ENCODE measurements at regions not wholly inside any gene's neighbourhood (a gene's known extent, or its start where the extent isn't known, plus 50 kb on each side); places are given as distances from the start of the nearest gene placed in this dataset.

- POLR2A ChIA-PET, result no interaction called here
- CTCF ChIA-PET, result no interaction called here
- Histone ChIP-seq H3K4me1 (ENCODE audit: control insufficient read depth, insufficient read depth, low read length) (no peaks in the 10 kb centered on the region), H3K36me3 (ENCODE audit: control insufficient read depth in 2 of 2, insufficient read depth in 1 of 2, low read length in 2 of 2) (no peaks in the 10 kb centered on the region), H3K9me3 (ENCODE audit: control insufficient read depth, insufficient read depth, low read depth, low read length) (no peaks in the 10 kb centered on the region), H3K4me3 (ENCODE audit: low read depth, low read length) (no peak overlapping the region), H3K27ac (ENCODE audit: extremely low read depth, low read depth, low read length) (no peak overlapping the region)
- TF ChIP-seq ZNF354C (tag by site-specific recombination; IDR thresholded peaks at IDR 0.05; ENCODE audit: borderline replicate concordance, low read depth) (no peak), ZFP3 (tag by site-specific recombination; IDR thresholded peaks at IDR 0.05; ENCODE audit: low read depth) (no peak), ZNF26 (tag by site-specific recombination; IDR thresholded peaks at IDR 0.05) (no peak), ZNF423 (tag by site-specific recombination; IDR thresholded peaks at IDR 0.05) (no peak), ZIC2 (tag by site-specific recombination; IDR thresholded peaks at IDR 0.05) (no peak), PRDM6 (tag by site-specific recombination; IDR thresholded peaks at IDR 0.05) (no peak), ZNF24 (tag by site-specific recombination; IDR thresholded peaks at IDR 0.05) (no peak), PRDM10 (tag by site-specific recombination; IDR thresholded peaks at IDR 0.05) (no peak), SETDB1 (IDR thresholded peaks at IDR 0.05; ENCODE audit: insufficient read length, low read length) (no peak), ZNF521 (tag by site-specific recombination; IDR thresholded peaks at IDR 0.05) (no peak), ZNF404 (tag by site-specific recombination; IDR thresholded peaks at IDR 0.05) (no peak), ZNF600 (tag by site-specific recombination; IDR thresholded peaks at IDR 0.05) (no peak), ZNF514 (tag by site-specific recombination; IDR thresholded peaks at IDR 0.05) (no peak), ZSCAN23 (tag by site-specific recombination; IDR thresholded peaks at IDR 0.05) (no peak), ZNF529 (tag by site-specific recombination; IDR thresholded peaks at IDR 0.05; ENCODE audit: insufficient replicate concordance) (no peak), ZSCAN5A (tag by site-specific recombination; IDR thresholded peaks at IDR 0.05) (no peak)
Measured at GRCh38 chr5:12315461-12315860, 411.2 kb upstream of the CTNND2 start.

GRCh38 chr5:12313602-12314001 lies 409.4 kb upstream of the CTNND2 start:
- Histone ChIP-seq H3K9me3 (ENCODE audit: control insufficient read depth, insufficient read depth, low read depth, low read length) (no peaks in the 10 kb centered on the region), H3K27ac (ENCODE audit: extremely low read depth, low read depth, low read length) (no peak overlapping the region), H3K36me3 (ENCODE audit: control insufficient read depth in 2 of 2, insufficient read depth in 1 of 2, low read length in 2 of 2) (no peaks in the 10 kb centered on the region), H3K4me1 (ENCODE audit: control insufficient read depth, insufficient read depth, low read length) (no peaks in the 10 kb centered on the region), H3K4me3 (ENCODE audit: low read depth, low read length) (no peak overlapping the region)
- ChIA-PET POLR2A (no interaction called here), CTCF (no interaction called here)
- no peak for TF ChIP-seq ZFP3 (tag by site-specific recombination; IDR thresholded peaks at IDR 0.05; ENCODE audit: low read depth)
- TF ChIP-seq ZNF292 (tag by site-specific recombination; IDR thresholded peaks at IDR 0.05; ENCODE audit: borderline replicate concordance, low read depth), result no peak
